Peyer's patch (tissue), 4 donors: ENCODE measurements at regions not wholly inside any gene's neighbourhood (a gene's known extent, or its start where the extent isn't known, plus 50 kb on each side); places are given as distances from the start of the nearest gene placed in this dataset.

Source experiments
- CTCF ChIP-seq, 6 experiments: fragments of 450-650 bp in 4 of 6; fragments of 200-600 bp in 2 of 6; sonication (generic) in 1 of 6; IDR thresholded peaks; one replicate each; pipeline ENCODE4 v1.5.1; 2017 to 2019; ENCODE audit warnings: antibody characterized with exemption in 6 of 6, mild to moderate bottlenecking in 3 of 6, moderate library complexity in 1 of 6
- POLR2A ChIP-seq, 2 donors: fragments of 450-650 bp; IDR thresholded peaks; one replicate each; pipeline ENCODE4 v1.5.1; 2017; ENCODE audit warnings: antibody characterized with exemption in 2 of 2, mild to moderate bottlenecking in 2 of 2, moderate library complexity in 2 of 2

- no peak for TF ChIP-seq CTCF (IDR thresholded peaks at IDR 0.05)
- no peak for TF ChIP-seq POLR2A (IDR thresholded peaks at IDR 0.05)
These were observed 82.3 kb upstream of the TMEM45B start for GRCh38 chr11:129733384-129733783.
